ENCODE measurements at regions not wholly inside any gene's neighbourhood (a gene's known extent, or its start where the extent isn't known, plus 50 kb on each side); places are given as distances from the start of the nearest gene placed in this dataset.

GRCh38 chr5:126309860-126310259 is 113.3 kb upstream of the GRAMD2B start:
- Histone ChIP-seq H3K4me1 (ENCODE audit: control insufficient read depth, insufficient read depth, low read length) (no peaks in the 10 kb centered on the region), H3K36me3 (ENCODE audit: control insufficient read depth in 2 of 2, insufficient read depth in 2 of 2, low read length in 1 of 2) (no peaks in the 10 kb centered on the region), H3K27ac (ENCODE audit: control insufficient read depth, insufficient read depth) (no peak overlapping the region), H4K20me1 (ENCODE audit: control insufficient read depth, insufficient read depth) (no peaks in the 10 kb centered on the region), H3K4me2 (ENCODE audit: control insufficient read depth, insufficient read depth) (no peak overlapping the region), H2AFZ (ENCODE audit: control insufficient read depth, low read depth, low read length) (no peak overlapping the region), H3K79me2 (ENCODE audit: control insufficient read depth, insufficient read depth, low read length) (no peaks in the 10 kb centered on the region), H3K27me3 (replicated peaks in 1 of 2; ENCODE audit: control insufficient read depth in 2 of 2, insufficient read depth in 2 of 2, low read length in 1 of 2) (no peaks in the 10 kb centered on the region), H3K4me3 (no peak overlapping the region), H3K9me3 (replicated peaks; ENCODE audit: control insufficient read depth, insufficient read depth, low read length) (no peaks in the 10 kb centered on the region), H3K9ac (ENCODE audit: control insufficient read depth, insufficient read depth, low read length) (no peak overlapping the region)
- in situ Hi-C loops (cut with MboI) (no loop called here), intact Hi-C loops (cut with micrococcal nuclease; ENCODE audit: unreplicated experiment) (no loop called here)
- no TSS peak for BruUV-seq (replicated peaks)
- ChIA-PET RAD21 (ENCODE audit: unreplicated experiment) (no interaction called here), POLR2A (interaction anchor here (0.6 kb wide), 1 partner anchor 1238 kb away, joined by 3 read pairs; no protein-coding TSS in a partner anchor), CTCF (no interaction called here), SMC1A (ENCODE audit: uncharacterized antibody, unreplicated experiment) (no interaction called here)
- ATAC-seq (no peak), DNase-seq (ENCODE audit: low read depth, low spot score) (no peak), FAIRE-seq (no peak)
- TF ChIP-seq, protein P1, sequence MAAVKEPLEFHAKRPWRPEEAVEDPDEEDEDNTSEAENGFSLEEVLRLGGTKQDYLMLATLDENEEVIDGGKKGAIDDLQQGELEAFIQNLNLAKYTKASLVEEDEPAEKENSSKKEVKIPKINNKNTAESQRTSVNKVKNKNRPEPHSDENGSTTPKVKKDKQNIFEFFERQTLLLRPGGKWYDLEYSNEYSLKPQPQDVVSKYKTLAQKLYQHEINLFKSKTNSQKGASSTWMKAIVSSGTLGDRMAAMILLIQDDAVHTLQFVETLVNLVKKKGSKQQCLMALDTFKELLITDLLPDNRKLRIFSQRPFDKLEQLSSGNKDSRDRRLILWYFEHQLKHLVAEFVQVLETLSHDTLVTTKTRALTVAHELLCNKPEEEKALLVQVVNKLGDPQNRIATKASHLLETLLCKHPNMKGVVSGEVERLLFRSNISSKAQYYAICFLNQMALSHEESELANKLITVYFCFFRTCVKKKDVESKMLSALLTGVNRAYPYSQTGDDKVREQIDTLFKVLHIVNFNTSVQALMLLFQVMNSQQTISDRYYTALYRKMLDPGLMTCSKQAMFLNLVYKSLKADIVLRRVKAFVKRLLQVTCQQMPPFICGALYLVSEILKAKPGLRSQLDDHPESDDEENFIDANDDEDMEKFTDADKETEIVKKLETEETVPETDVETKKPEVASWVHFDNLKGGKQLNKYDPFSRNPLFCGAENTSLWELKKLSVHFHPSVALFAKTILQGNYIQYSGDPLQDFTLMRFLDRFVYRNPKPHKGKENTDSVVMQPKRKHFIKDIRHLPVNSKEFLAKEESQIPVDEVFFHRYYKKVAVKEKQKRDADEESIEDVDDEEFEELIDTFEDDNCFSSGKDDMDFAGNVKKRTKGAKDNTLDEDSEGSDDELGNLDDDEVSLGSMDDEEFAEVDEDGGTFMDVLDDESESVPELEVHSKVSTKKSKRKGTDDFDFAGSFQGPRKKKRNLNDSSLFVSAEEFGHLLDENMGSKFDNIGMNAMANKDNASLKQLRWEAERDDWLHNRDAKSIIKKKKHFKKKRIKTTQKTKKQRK (IDR thresholded peaks at IDR 0.05; ENCODE audit: low read depth, low read length), result no peak
- TF ChIP-seq SUZ12 (IDR thresholded peaks at IDR 0.05; ENCODE audit: unreplicated experiment) (no peak), ZNF207 (IDR thresholded peaks at IDR 0.05; ENCODE audit: borderline replicate concordance) (no peak)

DNA sequence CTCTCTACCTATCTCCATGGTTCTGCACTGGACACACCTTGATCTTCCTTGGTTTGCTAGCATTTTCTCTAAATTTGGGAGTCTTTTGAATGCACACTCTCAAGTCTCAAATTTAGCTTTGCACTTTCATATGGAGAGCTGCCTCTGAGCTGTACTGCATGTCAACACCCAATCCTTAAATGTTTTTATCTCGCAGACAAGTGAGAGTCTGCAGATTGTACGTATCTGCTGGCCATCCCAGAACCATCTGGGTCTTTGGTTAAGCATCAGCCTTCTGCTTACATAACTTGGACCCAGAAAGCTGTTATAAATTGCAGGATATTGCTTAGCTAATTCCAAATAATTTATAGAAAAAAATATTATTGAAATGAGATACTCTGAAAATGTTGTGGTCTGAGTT is 111.4 kb upstream of the GRAMD2B start:
- ChIA-PET POLR2A (no interaction called here), RAD21 (ENCODE audit: unreplicated experiment) (no interaction called here), CTCF (interaction anchor here (0.5 kb wide), 1 partner anchor 211 kb away, joined by 3 read pairs; no protein-coding TSS in a partner anchor), SMC1A (ENCODE audit: uncharacterized antibody, unreplicated experiment) (interaction anchor here (1.5 kb wide), 1 partner anchor 33 kb away, joined by 4 read pairs; no protein-coding TSS in a partner anchor)
- no peak overlapping the region for H3K4me3 ChIP-seq
- no peak overlapping the region for H3K9ac ChIP-seq (ENCODE audit: control insufficient read depth, insufficient read depth, low read length)
- no peak overlapping the region for H2AFZ ChIP-seq (ENCODE audit: control insufficient read depth, low read depth, low read length)
- H3K27ac ChIP-seq (ENCODE audit: control insufficient read depth, insufficient read depth), result no peak overlapping the region
- H4K20me1 ChIP-seq (ENCODE audit: control insufficient read depth, insufficient read depth), result no peaks in the 10 kb centered on the region
- no peak for DNase-seq (ENCODE audit: low read depth, low spot score)
- no peaks in the 10 kb centered on the region for H3K79me2 ChIP-seq (ENCODE audit: control insufficient read depth, insufficient read depth, low read length)
- 19% methylated on average over 2 of the region's 2 CpGs for WGBS (ENCODE audit: insufficient coverage, insufficient replicate concordance, low lambda C conversion rate, missing lambda C conversion rate)
- no peaks in the 10 kb centered on the region for H3K4me1 ChIP-seq (ENCODE audit: control insufficient read depth, insufficient read depth, low read length)
- no peaks in the 10 kb centered on the region for H3K36me3 ChIP-seq (ENCODE audit: control insufficient read depth in 2 of 2, insufficient read depth in 2 of 2, low read length in 1 of 2)
- H3K9me3 ChIP-seq (replicated peaks; ENCODE audit: control insufficient read depth, insufficient read depth, low read length), result no peaks in the 10 kb centered on the region
- in situ Hi-C loops (cut with MboI), result no loop called here
- no TSS peak for BruUV-seq (replicated peaks)
- no peak for ATAC-seq
- H3K4me2 ChIP-seq (ENCODE audit: control insufficient read depth, insufficient read depth), result no peak overlapping the region
- intact Hi-C loops (cut with micrococcal nuclease; ENCODE audit: unreplicated experiment), result no loop called here
- FAIRE-seq, result no peak
- H3K27me3 ChIP-seq (replicated peaks in 1 of 2; ENCODE audit: control insufficient read depth in 2 of 2, insufficient read depth in 2 of 2, low read length in 1 of 2), result no peaks in the 10 kb centered on the region
- TF ChIP-seq, protein P2, sequence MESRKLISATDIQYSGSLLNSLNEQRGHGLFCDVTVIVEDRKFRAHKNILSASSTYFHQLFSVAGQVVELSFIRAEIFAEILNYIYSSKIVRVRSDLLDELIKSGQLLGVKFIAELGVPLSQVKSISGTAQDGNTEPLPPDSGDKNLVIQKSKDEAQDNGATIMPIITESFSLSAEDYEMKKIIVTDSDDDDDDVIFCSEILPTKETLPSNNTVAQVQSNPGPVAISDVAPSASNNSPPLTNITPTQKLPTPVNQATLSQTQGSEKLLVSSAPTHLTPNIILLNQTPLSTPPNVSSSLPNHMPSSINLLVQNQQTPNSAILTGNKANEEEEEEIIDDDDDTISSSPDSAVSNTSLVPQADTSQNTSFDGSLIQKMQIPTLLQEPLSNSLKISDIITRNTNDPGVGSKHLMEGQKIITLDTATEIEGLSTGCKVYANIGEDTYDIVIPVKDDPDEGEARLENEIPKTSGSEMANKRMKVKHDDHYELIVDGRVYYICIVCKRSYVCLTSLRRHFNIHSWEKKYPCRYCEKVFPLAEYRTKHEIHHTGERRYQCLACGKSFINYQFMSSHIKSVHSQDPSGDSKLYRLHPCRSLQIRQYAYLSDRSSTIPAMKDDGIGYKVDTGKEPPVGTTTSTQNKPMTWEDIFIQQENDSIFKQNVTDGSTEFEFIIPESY (IDR thresholded peaks at IDR 0.05), result no peak
- TF ChIP-seq TCF12 (IDR thresholded peaks at IDR 0.05; ENCODE audit: low read depth, low read length) (no peak), NR2F1 (conservative IDR thresholded peaks at IDR 0.05) (no peak), SPI1 (IDR thresholded peaks at IDR 0.05; ENCODE audit: borderline replicate concordance, insufficient read depth, low read depth, low read length) (no peak), RELB (IDR thresholded peaks at IDR 0.05; ENCODE audit: low read depth) (no peak), EZH2 (IDR thresholded peaks at IDR 0.05; ENCODE audit: borderline replicate concordance, control insufficient read depth, low read depth, low read length) (no peak), SMAD5 (IDR thresholded peaks at IDR 0.05; ENCODE audit: low read depth) (no peak), GATAD2B (conservative IDR thresholded peaks at IDR 0.05; ENCODE audit: low read depth) (no peak), CHD2 (IDR thresholded peaks at IDR 0.05; ENCODE audit: borderline replicate concordance, low read depth, low read length) (no peak)

All from GM12878 (cell line).